HG02642 (cell line): ENCODE measurements at regions not wholly inside any gene's neighbourhood (a gene's known extent, or its start where the extent isn't known, plus 50 kb on each side); places are given as distances from the start of the nearest gene placed in this dataset.

Source experiments
- ATAC-seq: cut with Tn5 transposase; IDR thresholded peaks from one replicate; pipeline ENCODE4 v1.9.1; 2021; ENCODE audit warnings: mild to moderate bottlenecking; ENCODE audit not compliant: unreplicated experiment, poor library complexity

DNA sequence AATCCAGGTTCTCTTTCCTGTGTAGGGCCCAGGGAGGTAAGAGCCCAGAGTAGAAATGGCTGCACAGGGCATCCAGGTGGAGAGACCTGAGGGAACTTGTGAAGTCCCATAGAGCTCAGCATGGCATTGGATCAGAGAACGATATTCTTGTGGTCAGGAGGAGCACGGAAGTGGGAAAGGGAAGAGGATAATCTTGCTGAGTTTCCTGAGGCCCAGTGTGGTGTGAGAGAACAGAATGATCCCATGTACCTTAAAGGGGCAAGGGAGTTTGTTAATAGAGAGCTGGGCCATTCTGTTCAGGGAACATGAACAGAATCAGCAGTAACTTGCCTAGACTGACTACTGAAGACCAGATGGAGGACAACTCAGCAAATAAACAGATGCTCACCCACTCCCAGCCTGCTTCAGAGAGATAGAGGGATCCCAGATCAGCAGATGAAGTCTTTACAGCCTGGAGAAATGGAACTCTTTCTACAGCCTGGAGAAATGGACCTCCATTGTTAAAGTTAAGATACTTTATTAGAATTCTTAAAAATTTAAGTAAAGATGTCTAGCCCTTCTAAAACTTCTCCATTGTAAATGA is 119.7 kb upstream of the ELL2 start:
- ATAC-seq = no peak

DNA sequence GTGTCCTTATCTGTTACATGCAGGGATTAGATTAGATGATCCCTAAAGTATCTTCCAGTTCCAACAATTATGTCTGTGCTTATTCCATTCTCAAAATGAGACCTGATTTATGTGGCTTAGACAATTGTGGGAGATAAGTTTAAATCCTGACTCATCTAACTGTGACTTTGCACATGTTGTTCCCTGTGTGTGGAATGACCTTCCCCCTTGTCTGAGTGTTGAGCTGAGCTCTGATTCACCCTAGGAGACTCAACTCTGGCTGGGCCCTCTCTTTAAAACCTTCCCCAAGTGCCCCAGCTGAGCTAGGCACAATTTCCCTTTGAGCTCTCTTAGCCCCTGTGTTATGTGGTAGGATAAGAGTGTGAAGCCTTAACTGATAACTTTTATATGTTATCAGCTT is 118.9 kb upstream of the ELL2 start:
- ATAC-seq = no peak

DNA sequence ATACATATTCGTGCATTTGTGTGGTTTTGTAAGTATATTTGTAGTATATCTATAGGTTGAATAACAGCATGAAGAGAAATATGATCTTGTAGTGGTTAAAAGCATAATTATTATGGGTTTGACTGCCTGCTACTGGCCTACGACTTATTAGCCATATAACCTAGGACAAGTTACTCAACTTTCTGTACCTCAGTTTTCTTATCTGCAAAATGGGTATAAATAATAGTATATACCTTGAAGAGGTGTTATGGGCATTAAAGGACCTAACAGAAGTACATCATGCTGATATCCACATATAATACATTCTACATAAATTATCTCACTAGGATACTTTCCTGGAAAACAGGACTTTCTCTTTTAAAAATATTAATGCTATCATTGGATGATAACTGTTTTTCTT is 118.3 kb upstream of the ELL2 start:
- ATAC-seq = no peak

DNA sequence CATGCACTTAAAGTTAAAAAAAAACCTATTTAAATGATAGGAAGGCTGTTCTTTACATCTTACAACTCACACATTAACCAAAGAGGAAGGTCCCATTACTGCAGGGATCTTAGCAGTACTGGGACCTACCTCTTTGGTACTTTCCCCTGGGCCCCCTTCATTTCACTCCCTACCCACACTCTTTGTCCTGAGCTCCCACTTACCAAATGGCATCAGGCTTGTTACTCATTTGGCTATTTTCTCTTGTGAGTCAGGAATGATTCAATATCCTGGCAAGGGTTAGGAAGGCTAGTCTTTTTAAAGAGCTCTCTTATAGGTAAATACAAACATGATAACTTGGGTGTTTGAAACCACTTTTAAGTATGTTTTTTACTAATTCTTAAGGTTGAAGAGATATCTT is 117.4 kb upstream of the ELL2 start:
- ATAC-seq = no peak

DNA sequence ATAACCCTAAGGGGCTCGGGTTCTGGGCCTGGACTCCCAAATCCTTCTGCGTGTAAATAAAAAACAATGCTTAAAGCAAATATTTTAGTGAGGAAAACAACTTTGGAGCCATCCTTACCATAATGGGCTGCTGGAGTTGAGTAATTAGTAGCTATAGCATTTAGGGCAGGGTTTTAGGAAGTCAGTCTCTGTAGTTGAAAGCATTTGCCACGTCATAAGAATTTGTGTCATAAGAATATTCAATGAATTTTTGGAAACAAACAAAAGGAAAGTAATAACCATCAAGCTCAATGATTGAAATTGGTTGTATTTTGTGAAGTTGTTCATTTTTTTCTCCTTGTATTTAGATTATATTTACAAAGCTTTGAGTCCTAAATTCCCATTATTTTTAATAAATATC is 114.8 kb upstream of the ELL2 start:
- no peak for ATAC-seq

DNA sequence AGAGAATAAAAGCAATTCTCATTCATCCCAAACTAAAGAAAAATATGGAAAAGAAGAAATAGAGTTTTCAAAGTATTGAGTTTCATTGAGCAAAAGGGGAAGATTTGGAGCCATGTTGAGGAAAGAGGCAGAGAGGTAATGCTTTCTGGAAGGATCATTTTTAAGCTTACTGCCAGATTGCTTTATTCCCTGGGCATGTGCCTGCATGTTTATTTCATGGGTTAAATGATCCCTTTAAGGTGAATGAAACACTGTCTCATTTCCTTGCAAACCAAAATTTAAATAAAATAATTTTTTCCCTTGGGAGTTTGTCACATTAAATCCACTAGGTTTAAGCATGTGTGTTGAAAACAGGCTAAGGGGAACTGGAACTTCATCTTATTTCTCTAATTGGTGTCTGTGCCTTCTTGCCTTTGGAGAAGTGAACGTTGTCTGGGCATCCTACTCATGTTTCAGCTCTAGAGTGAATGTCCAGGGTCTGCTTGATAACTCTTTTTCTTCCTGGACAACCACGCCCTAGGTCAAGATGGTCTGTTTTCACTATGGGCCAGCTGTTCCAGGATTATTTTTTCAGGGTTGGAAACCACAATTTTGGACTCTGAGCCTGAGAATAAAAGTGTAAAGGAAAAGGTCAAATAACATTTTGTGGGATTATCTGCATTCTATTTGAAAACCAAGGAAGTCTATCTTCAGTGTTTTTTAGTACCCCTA is 114.1 kb upstream of the ELL2 start:
- no peak for ATAC-seq

DNA sequence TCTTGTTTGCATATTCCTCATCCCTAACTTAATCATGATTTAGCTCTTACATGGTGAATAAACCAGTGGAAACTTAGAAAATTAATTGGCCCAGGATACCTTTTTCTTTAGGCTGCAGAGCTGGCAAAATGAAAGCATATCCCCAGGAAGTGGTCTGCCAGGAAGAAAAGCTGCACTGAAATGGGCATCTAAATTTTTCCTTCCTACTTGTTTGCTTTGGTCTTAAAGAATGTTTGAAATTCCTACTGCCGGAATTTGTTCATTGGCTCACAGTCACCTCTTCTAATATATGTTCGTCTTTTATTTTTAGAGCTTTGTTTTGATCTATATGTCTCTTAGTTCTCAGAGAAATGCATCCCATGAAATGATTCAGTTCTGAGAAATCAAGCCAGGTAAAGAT is 113.2 kb upstream of the ELL2 start:
- ATAC-seq = no peak

DNA sequence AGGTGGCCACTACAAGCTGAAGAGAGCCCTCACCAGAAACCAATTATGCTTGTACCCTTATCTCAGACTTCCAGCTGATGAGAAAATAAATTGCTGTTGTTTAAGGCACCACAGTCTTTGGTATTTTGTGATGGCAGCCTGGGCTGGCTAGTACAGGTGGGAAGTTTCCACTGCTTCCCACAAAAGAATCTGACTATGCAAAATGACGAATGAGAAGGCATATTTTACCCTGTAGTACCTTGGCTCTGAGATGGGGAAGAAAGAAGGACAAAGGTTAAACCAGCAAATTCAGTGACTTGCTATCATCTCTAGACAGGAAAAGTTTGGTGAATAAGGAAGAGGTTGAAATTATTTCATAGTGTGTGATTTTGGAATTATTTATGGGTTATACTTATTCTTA is 112.8 kb upstream of the ELL2 start:
- no peak for ATAC-seq

DNA sequence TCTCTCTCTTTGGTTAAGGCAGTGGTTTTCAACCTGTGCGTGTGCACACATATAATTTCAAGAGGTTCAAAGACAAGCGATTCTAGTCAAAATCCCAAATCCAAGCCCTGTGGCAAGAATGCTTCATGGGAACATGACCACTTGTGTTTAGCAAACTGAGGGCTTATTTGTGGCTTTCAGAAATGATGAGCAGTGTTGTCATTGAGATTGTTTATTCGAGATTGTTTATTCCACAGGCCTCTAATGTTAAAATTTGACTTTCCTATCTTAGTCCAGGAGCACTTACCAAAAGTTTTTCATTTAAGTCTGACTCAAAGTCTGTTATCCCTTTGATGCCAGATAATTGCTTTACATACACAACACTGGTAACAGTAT is 111.1 kb upstream of the ELL2 start:
- ATAC-seq = no peak

DNA sequence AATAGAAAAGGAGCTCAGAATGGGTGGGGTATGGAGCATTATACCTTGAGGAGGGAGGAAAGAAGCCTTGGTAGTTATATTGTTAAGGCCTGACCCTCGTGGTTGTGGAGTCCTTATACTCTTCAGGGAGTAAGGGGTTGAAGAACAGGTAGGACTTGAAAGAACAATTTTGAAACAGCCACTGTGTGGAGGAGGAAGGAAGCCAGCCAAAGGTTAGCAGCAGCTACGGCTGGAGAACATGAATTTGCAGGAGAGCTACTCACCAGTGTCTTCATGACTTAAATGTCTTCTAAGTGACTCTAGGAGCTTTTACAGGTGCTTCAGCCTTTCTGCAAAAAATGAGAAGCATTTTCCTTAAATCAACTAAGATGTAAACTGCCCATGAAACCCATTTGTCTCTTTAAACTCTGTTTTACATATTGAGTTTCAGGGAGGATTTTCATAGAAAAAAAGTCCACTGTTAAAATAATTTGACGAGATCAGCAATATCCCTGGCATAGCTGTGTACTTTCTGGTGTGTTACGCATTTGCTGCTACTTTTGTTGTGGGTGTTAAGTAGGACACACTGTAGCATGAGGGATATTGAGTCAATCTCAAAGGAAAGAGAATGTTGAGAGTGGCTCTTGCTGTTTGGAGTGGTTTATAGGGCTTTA is 110.6 kb upstream of the ELL2 start:
- no peak for ATAC-seq

DNA sequence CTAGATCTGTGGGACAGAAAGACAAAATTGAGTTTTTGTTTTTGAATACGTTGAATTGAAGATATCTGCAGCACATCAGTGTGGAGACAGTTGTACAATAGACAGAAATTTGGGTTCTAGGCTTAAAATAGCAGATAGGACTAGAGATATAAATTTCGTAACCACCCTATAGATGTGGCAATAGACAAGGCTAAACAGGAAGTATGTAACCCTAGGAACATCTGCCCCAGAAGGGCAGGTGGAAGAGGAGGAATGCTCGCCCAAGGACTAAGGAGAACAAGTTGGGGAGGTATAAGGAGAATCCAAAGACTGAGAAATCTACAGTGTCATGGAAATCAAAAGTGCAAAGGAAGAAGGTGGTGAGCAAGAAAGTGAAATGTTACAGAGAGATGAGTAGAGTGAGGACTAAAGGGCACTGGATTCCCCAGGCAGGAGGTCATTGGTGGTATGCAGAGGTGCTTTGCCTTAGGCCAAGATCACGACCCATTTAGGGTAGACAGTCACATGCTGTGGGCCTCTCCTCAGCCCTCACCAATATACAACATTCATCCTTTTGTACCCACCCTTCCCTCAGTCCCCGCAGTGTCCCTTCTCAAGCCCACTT is 109.1 kb upstream of the ELL2 start:
- ATAC-seq = no peak

DNA sequence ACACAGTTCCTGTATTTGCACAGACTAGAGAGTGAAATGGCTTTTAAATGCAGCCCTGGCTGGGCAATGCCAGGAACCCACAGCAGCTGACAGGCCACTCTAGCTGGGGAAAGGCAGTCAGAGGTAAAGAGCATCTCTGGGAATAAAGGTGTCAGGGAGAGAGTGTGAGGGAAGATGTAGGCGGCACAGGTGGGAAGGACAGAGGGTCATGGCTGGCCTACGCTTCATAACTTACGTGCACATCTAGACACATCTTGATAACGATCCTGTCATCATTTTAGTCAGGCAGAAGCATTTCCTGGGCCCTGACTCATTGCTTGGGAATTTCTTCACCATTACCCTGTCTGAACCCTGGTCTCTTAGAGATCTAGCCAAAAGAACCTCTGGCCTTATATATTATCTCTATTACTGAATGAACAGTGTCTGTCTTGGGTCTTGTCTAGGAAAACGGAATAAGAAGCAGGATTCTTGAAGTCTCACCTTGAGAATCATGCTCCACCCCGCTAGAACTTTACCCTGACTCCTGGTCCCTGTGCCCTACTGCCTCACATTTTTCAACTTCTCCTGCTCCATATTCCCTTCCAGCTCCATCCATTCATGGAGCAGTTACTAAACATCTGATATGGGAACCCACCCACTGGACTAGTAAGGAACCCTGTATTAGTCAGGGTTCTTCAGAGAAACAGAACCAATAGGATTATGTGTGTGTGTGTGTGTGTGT is 106.4 kb upstream of the ELL2 start:
- ATAC-seq = no peak

DNA sequence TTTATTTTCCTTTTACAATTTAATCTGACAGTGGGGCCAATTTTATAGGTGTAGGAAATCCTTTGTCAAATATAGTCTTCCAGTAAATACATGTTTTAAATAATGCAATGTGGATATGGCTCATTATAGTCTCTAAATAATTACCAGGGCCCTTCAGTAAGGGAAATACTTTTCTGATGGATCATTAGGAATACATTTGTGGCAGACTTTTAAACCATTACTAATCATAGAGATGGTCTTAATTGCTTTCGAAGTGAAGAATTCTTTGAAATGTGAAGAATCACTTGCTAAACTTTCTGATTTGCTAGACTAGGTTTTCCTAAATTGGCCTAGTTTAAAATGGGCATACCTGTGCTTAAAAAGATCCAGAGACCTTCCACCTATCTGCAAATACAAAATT is 105.6 kb upstream of the ELL2 start:
- no peak for ATAC-seq

DNA sequence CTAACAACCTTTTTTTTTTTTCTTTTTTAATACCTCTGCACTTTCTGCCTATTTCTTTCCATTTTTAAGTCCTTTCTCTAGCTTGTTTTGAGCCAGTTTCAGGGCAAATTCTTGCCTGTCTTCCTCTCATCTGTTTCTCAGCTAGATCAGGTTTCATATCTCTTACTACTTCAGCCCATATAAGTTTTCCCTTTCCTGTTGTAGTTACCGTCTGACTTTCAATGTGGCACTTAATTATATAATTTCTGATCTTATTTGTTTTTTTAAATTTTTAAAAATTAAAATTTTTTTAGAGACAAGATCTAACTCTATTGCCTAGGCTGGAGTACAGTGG is 104.7 kb upstream of the ELL2 start:
- ATAC-seq = no peak

DNA sequence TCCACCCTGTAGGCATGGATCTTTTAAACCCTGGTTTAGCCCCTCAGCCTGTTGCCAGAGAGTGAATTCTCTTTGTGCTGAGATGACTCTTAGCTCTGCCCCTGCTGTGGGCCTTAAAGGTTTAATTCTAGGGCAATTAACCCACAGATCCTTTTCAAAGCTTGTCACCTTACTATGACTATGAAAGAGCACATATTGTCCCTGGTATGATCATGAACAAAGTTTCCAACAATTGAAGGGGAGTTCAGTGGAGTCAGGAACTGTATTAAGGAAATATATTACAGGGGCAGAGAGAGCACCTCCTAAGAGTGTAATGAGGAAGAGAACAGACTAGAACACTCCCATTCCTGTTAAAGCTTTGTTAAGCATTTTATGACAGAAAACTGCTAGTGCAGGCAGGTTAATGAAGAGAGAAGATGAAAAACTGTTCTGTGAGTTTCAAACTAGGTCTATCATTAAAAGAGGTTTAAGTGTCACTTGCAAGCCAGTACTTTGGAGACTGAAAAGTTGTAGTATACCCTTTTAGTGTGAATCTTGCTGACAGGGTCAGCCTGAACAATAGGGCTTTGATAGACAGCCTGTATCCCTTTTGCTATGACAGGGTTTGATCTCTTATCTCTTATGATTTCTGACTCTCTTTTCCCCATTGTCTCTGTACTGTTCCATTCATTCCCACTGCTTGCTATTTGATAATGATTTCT is 104.2 kb upstream of the ELL2 start:
- ATAC-seq = no peak

DNA sequence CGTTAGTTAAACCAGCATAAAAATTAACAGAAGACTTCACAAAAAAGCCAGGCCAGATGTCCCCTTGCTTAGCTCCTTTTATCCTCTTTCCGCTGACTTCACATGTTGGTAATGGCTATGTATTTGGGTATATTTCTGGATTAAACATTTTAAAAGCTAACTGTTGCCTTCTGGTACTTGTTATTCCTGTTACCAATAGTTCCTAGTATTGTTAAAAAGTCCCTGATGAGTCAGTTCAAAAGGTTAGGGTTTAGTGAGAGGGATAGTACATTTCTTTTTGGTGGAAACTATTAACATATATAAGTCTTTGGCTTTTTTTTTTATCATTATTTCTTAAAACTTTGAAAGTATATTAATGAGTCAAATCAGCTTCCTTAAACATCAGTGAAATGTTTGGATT is 103.2 kb upstream of the ELL2 start:
- ATAC-seq = no peak

DNA sequence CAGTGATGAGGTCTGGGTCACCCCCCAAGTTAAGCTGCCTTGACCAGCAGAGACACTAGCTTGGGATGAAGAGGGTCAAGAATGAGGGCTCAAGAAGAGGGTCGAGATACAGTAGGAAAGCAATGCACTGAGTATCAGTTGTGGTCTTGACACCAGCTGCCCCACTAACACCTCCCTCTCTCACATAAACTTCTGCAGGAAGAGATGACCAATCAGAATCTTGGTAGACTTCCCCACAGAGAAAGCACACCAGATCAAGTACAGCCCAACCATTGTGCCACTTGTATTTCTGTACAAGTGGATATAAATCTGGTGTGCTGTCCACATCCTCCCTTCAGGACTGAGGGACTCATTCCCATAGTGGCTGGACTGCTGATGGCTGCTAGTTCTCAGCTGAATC is 101.2 kb upstream of the ELL2 start:
- no peak for ATAC-seq

DNA sequence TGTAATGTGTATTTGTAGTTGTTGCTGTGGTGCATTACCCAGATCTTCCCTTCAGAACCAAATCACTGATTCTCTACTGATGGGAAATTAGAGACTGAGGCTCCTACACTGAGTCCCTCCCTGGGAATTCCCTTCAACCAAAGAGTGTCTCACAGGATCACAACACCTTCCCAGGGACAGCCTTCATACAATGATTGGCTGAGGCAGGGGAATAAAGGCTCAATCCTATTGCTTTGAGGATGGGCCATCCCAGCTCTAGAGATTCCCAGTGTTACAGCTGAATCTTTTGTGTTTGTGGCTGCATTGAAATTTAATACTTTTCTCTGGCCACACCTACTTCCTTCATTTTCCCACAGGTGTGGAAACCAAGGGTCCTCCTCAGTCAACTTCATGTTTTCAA is 96.4 kb upstream of the ELL2 start:
- no peak for ATAC-seq

DNA sequence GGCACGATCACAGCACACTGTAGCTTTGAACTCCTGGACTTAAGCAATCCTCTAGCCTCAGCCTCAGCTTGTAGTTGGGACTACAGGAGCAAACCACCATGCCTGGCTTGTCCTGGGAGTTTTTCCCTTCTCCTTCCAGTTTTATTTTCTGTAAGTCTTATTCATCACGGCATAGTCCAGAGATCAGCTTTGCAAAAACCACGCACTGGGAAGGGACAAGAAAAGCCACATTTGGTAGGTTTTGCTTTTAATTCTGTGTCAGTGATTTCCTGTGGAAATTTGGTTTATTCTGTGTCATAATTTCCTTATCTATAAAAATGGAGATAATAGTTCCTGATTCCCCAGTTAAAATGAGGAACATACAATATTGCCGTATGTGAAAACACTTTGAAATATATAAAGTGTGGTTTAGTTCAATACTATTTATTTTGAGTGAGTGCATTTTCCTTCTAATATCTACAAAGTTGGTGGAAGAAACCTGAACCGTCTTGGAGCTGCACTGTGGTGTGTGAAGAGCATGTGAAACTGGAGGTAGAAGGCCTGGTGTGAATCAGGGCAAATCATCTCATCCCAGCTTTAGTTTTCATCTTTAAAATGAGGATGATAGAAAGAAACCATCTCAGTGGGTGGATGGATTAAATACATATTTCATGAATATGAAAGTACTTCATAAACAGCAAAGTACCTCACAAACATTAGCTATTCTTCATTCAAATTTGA is 92.8 kb upstream of the ELL2 start:
- ATAC-seq = no peak
